Embryonic facial prominence (tissue), 1 donor: ENCODE measurements at regions not wholly inside any gene's neighbourhood (a gene's known extent, or its start where the extent isn't known, plus 50 kb on each side); places are given as distances from the start of the nearest gene placed in this dataset.
A peak's percentile ranks its signal among the peaks of the same experiment; 100 is the strongest.
"Not testable (repeated sequence)": the region's sequence is repeated elsewhere in the genome, so short reads cannot be mapped to it uniquely, and the experiment has no call there.

ENCODE experiments used
- DNase-seq: peaks from one replicate; pipeline ENCODE4 v3.0.0-alpha.2; 2016; ENCODE audit errors: extremely low spot score

DNA sequence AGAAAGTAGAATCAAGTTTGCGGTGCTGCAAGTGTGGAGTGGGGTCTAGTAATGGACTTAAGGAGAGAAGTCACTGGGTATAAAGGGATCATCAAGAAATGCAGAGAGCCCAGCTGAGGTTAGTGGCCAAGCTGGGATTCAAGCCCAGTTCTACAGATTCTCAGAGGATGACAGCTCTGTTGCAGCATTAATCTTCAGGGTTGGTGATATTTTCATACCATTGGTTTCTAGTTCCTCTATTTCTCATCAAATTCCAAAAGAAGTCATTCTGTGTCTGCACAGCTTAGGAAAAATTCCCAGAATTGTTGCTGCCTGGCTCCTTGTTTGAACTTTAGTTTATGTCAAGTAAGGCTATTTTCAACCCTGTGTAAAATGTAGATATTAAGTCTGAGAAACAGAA, 169.5 kb upstream of the NTF3 start:
- DNase-seq: no peak

DNA sequence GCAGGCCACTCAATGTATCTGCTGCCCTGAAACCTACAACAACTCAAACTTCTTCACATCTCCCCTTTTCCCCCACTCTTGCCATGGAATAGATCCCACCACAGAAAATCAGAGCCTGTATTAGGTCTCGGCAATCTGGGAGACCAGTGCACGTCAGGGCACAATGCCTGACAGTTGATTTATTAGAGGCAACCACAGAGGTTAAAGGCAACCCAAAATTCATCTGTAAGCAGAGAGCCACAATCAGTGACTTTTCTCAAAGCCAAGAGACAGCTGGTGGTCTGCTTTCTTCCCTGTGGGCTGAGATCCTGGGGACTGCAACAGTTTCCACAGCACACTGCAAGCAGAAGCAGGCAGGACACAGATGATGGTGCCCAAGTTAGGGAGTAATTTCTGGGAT, 169.0 kb upstream of the NTF3 start:
- no peak for DNase-seq

- no peak for DNase-seq
Observed at GRCh38 chr12:5264006-5264405, 167.9 kb upstream of the NTF3 start.

GRCh38 chr12:5267603-5268423, 164.1 kb upstream of the NTF3 start:
- no peak for DNase-seq

GRCh38 chr12:5268424-5269210, 163.3 kb upstream of the NTF3 start:
- DNase-seq: no peak

DNA sequence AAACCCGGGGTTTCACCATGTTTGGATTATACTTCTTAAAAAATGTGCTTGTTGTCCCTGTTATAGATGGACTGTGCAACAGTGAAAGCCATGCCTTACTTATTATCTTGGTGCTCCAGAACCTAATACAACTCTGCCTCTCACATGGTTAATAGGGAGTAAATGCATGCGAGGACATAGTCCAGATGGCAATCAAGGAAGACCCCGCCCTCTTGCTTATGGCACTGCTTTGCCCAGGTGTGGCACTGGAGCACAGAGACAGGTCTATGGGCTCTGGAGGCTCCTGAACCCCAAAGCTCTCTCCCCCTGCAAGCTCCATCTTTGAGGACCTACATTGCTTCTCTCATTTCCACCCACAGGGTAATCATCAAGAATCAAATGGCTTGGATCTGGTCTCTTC, 162.1 kb upstream of the NTF3 start:
- no peak for DNase-seq

DNA sequence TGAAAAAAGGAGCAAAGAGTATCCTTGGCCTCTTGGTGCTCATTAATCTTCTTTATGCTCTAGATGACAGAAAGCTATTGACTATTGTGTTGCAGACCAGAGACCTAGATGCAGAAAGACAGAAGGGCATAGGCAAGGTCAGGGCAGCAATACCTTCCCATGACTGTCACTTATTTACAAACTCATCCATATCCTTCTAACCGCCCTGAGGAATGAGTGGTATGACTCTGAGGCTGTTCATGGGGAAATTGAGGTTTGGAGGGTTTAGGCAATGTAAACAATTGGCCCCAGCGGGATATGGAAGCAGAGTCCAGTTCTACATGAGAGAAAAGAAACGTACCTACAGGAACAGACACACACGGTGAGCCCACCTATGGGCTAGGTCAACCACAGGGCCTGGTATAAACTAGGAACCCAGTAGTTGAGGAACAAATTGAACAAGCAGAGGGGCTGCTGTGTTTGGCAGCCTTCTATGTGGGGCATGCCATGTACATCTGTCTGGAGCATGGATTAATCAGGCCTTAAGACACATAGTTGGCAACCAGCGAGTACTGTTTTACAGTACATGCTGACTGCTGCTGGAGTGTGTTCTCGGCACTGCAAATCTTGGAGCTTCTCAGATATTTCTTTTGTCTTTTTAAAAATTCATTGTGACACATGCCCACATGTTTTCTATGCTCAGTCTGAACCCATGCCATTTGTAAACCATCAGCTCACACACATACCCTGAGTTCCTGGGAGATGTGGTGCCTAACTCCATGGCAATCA, 159.7 kb upstream of the NTF3 start:
- no peak for DNase-seq

- no peak for DNase-seq
Observed at GRCh38 chr12:5273709-5274108, 158.2 kb upstream of the NTF3 start.

DNA sequence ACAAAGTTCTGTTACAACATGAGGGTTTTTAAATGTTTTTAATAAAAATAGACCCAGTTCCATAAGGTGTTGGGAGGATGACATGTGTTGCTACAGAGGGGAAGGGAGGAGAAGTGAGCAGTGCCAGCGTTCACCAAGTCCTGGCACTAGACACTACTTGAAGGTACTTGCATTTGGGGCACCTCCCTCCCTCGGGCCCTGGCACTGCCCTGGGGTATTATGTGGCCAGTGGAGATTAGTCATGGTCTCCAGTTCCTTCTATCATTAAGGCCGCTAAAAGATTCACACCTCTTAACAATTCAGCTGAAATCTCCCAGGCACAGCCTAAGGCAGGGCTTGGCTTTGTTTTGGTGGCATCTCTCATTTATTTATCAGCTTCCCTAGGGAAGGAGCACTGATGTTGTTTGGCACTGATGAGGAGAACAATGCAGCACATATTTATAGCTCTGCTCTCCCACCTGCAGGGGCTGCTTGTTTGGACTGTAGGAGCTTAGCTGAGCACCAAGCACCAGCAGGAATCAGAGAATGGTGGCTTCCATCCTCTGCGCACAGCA, 155.5 kb upstream of the NTF3 start:
- no peak for DNase-seq

DNA sequence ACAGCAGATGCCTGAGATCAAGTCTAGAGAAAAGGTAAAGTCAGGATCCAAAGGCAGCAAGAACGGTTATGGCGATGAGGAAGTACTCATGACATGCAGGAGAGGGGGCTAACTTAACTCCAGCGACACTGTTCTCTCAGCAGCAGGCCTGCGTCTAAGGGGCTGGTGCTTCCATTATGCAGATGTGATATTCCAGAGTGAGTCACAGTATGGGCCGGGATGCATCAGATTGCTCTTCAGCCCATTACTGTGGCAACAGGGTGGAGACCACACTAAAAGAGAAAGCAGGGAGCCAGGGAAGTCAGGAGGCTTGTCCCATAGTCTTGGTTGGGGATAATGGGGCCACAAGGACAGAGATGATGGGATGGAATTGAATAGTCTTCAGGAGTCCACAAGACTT, 151.8 kb upstream of the NTF3 start:
- DNase-seq: no peak

- DNase-seq: not testable (repeated sequence)
Observed at GRCh38 chr12:5290368-5290767, 141.5 kb upstream of the NTF3 start.

DNA sequence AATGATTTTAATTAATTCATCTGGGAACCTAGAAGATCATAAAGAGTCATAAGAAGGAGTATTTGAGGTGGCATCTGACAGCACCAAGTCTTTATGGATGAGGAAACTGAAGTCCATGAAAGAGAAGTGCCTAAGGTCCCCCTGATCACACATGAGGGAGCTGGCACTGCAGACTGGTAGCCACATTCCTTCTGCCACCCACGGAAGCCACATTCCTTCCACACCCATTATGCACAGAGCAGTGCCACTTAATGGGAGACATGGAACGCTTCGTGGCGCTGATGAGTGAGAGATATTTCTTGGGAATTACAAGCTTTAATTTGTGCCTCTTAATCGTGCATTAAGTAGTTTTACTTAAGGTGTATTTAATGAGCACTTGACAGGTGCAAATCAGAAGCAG, 139.3 kb upstream of the NTF3 start:
- no peak for DNase-seq

DNA sequence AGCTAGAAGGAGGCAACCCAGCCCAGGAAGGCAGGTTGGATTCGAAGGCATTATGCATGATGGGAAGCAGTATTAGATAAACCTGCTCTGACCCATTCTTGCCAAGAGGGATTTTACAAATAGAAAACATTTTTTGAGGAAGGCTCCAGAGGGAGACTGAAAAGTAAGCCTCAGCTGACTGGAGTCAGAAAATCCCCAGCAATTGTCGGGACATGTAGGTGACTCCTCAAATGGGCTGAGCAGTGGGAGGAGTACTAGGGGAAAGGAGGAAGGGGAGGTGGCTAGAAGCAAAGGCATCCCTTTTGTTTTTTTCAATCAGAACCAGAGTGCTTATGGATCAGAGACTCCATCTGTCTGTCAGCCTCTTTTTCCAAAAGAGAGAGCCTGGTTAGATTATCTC, 138.1 kb upstream of the NTF3 start:
- no peak for DNase-seq

DNA sequence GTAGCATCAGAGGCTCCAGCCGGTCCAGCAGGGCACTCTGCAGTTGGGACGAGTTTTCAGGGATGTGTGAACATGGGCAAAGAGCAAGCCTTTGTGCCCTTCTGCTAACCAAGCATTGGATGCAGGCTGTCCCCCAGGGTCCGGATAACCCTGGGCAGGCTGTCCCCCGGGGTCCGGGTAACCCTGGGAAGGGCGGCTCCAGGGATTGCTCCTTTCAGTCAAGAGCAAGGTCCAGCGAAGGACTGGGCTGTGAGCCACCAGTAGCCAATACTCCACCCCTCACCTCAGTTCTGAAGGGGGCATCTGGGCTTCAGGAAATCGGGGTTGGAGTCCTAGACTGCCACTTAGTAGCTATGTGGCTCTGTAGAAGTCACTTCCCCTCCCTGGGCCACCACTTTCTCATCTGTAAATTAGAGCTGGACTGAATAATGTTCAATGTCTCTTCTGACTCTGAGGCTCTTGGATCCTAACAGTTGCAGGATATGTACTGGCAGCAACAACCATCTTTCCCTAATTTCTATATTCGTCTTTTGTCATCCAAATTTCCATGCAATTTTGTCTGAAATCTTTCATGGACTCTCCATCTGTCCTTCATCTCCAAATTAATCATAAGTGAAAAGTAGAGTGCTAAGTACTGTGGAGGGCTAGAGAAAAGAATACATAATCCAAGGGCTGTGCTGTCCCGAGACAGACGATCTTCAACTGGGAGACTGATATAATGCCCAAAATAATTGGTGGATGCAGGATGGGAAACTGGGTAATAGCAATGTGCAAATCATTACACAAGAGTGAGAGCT, 137.4 kb upstream of the NTF3 start:
- no peak for DNase-seq

DNA sequence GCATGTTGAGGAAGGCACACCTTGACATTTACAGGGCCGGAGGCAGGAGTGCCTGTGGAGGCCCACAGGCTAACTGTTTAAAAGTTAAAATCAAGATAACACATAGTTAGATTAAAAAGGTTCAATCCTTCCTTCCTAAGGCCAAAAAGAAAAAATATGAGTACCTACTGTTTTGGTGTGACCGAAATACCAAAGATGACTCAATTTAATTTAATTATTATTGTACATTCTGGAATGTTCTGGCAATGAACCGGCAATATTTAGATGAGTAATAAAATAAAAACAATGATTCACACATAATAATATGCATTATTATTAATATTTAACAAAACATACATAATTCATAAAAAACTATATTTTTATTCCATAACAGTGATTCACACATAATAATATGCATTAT, 136.8 kb upstream of the NTF3 start:
- DNase-seq: no peak

DNA sequence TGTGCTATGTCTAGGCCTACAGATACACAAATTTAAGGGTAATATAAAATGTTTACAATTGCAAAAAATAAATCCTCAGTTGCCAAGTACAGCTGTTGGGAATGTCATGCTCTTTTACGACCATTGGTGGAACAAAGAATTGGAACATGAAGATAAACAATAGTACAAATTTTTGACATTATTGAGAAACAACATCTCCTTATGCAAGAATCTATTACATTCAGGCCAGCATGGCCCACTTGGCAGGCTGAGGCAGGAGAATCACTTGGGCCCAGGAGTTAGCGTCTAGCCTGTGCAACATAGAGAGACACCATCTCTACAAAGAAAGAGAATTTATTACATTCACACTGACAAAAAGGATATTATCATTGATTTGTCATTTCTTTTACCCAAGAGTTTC, 135.9 kb upstream of the NTF3 start:
- DNase-seq: no peak

DNA sequence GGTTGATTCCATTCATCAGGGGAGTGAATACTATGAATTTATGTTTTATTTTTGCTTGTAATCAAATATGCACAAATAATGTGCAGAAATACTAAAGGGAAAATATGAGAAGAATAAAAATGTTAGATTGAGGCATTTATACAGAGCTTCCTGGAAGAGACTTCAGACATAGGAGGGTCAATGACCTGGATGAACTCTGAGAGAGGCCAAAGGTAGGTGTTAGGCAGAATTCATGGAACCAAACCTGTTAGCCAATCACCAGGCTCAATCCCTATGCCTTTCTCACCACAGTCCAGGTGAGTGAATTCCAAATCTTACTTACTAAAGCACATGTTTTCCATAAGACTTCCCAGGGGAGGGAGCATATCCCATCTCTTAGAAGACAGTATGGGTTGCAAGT, 130.4 kb upstream of the NTF3 start:
- DNase-seq: no peak

GRCh38 chr12:5305425-5305824, 126.5 kb upstream of the NTF3 start:
- no peak for DNase-seq

- DNase-seq: no peak
Observed at GRCh38 chr12:5305886-5306545, 125.9 kb upstream of the NTF3 start.

DNA sequence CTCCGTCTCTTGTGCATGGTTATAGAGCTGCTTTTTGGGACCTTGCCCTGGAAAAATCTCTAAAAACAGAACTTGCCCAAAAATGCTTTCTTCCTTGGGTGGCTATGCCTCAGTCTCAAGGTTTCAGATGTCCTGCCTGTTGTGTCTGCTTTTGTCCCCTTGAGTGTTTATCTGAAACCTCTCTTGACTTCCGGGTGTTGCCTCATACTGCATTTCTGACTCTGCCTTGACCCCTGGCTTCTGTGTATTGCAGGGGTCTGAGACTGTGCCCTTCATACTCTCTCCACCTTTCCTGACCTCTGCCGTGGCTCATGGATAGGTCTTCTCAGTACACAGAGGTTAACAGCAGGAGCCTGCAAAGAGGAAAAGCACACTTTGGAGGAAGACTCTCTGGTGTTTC, 124.8 kb upstream of the NTF3 start:
- no peak for DNase-seq

- peak; percentile 36 for DNase-seq
Observed at GRCh38 chr12:5308216-5308615, 123.7 kb upstream of the NTF3 start.
